ENCODE measurements at regions not wholly inside any gene's neighbourhood (a gene's known extent, or its start where the extent isn't known, plus 50 kb on each side); places are given as distances from the start of the nearest gene placed in this dataset.

GRCh38 chr19:29401712-29402421 lies 123.9 kb upstream of the VSTM2B start:
- in situ Hi-C loops (cut with HindIII; ENCODE audit: low sequenced_read_pairs), result no loop called here
- no peak overlapping the region for H3K4me3 ChIP-seq (ENCODE audit: low read depth, low read length)
- no peak for DNase-seq (ENCODE audit: low read depth, low spot score)
- TF ChIP-seq CTCF (IDR thresholded peaks at IDR 0.05; ENCODE audit: low read depth, low read length), result no peak

GRCh38 chr19:29402563-29402962 lies 123.2 kb upstream of the VSTM2B start:
- in situ Hi-C loops (cut with HindIII; ENCODE audit: low sequenced_read_pairs), result no loop called here
- no peak for TF ChIP-seq CTCF (IDR thresholded peaks at IDR 0.05; ENCODE audit: low read depth, low read length)

GRCh38 chr19:29404015-29404414 lies 121.8 kb upstream of the VSTM2B start:
- in situ Hi-C loops (cut with HindIII; ENCODE audit: low sequenced_read_pairs), result no loop called here
- no peak for TF ChIP-seq CTCF (IDR thresholded peaks at IDR 0.05; ENCODE audit: low read depth, low read length)
- no peak for DNase-seq (ENCODE audit: low read depth, low spot score)
- H3K4me3 ChIP-seq (ENCODE audit: low read depth, low read length), result no peak overlapping the region

More at GRCh38 chr19:29402563-29402962, 123.2 kb upstream of the VSTM2B start:
- no peak for DNase-seq (ENCODE audit: low read depth, low spot score)
- no peak overlapping the region for H3K4me3 ChIP-seq (ENCODE audit: low read depth, low read length)

GRCh38 chr19:29404951-29405727 lies 120.7 kb upstream of the VSTM2B start:
- H3K4me3 ChIP-seq (ENCODE audit: low read depth, low read length), result no peak overlapping the region
- in situ Hi-C loops (cut with HindIII; ENCODE audit: low sequenced_read_pairs), result no loop called here
- TF ChIP-seq CTCF (IDR thresholded peaks at IDR 0.05; ENCODE audit: low read depth, low read length), result no peak
- DNase-seq (ENCODE audit: low read depth, low spot score), result no peak

- TF ChIP-seq CTCF (IDR thresholded peaks at IDR 0.05; ENCODE audit: low read depth, low read length), result no peak
- no peak overlapping the region for H3K4me3 ChIP-seq (ENCODE audit: low read depth, low read length)
- no peak for DNase-seq (ENCODE audit: low read depth, low spot score)
- in situ Hi-C loops (cut with HindIII; ENCODE audit: low sequenced_read_pairs), result no loop called here
Measured at GRCh38 chr19:29405728-29405995, 120.1 kb upstream of the VSTM2B start.

- in situ Hi-C loops (cut with HindIII; ENCODE audit: low sequenced_read_pairs), result no loop called here
- no peak overlapping the region for H3K4me3 ChIP-seq (ENCODE audit: low read depth, low read length)
- TF ChIP-seq CTCF (IDR thresholded peaks at IDR 0.05; ENCODE audit: low read depth, low read length), result no peak
- no peak for DNase-seq (ENCODE audit: low read depth, low spot score)
Measured at GRCh38 chr19:29409076-29409862, 116.5 kb upstream of the VSTM2B start.

Data from astrocyte of the spinal cord (primary cell).